Transverse colon (tissue), 4 donors: ENCODE measurements at regions not wholly inside any gene's neighbourhood (a gene's known extent, or its start where the extent isn't known, plus 50 kb on each side); places are given as distances from the start of the nearest gene placed in this dataset.

Experiments used
- EP300 ChIP-seq: sonication (generic); formaldehyde crosslinking; IDR thresholded peaks from one replicate; pipeline ENCODE4 v1.6.1; 2017; ENCODE audit warnings: antibody characterized with exemption, low read depth
- POLR2A ChIP-seq: fragments of 450-650 bp; IDR thresholded peaks from one replicate; pipeline ENCODE4 v1.6.1; 2016; ENCODE audit warnings: antibody characterized with exemption, mild to moderate bottlenecking, moderate library complexity
- POLR2AphosphoS5 ChIP-seq, 3 donors: sonication (generic); formaldehyde crosslinking; IDR thresholded peaks; one replicate each; pipeline ENCODE4 v1.6.1; 2016; ENCODE audit warnings: antibody characterized with exemption in 3 of 3
- TF ChIP-seq, protein P1 (sequence below), 5 experiments: fragments of 200-600 bp in 3 of 5; fragments of 450-650 bp in 2 of 5; sonication (generic) in 3 of 5; IDR thresholded peaks; 1 replicate in 2 of 5; 2 replicates in 3 of 5; pipeline ENCODE4 v1.5.1; 2016 to 2017; ENCODE audit warnings: antibody characterized with exemption in 5 of 5, inconsistent platforms in 3 of 5, mild to moderate bottlenecking in 2 of 5, moderate library complexity in 1 of 5

GRCh38 chr2:120488531-120488930 is 142.6 kb downstream of the INHBB start:
- TF ChIP-seq, protein P1, sequence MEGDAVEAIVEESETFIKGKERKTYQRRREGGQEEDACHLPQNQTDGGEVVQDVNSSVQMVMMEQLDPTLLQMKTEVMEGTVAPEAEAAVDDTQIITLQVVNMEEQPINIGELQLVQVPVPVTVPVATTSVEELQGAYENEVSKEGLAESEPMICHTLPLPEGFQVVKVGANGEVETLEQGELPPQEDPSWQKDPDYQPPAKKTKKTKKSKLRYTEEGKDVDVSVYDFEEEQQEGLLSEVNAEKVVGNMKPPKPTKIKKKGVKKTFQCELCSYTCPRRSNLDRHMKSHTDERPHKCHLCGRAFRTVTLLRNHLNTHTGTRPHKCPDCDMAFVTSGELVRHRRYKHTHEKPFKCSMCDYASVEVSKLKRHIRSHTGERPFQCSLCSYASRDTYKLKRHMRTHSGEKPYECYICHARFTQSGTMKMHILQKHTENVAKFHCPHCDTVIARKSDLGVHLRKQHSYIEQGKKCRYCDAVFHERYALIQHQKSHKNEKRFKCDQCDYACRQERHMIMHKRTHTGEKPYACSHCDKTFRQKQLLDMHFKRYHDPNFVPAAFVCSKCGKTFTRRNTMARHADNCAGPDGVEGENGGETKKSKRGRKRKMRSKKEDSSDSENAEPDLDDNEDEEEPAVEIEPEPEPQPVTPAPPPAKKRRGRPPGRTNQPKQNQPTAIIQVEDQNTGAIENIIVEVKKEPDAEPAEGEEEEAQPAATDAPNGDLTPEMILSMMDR (IDR thresholded peaks at IDR 0.05) = no peak
- no peak for TF ChIP-seq POLR2A
- TF ChIP-seq POLR2AphosphoS5 (IDR thresholded peaks at IDR 0.05) = no peak
- no peak for TF ChIP-seq EP300
